GM21367 (cell line): ENCODE measurements at regions not wholly inside any gene's neighbourhood (a gene's known extent, or its start where the extent isn't known, plus 50 kb on each side); places are given as distances from the start of the nearest gene placed in this dataset.

Experiments
- ATAC-seq: cut with Tn5 transposase; IDR thresholded peaks from one replicate; pipeline ENCODE4 v1.9.1; 2021; ENCODE audit not compliant: unreplicated experiment

GRCh38 chr4:162239992-162240769 is 76.4 kb upstream of the FSTL5 start:
- ATAC-seq = no peak

- ATAC-seq = no peak
Observed at GRCh38 chr4:162237676-162238075, 73.9 kb upstream of the FSTL5 start.

GRCh38 chr4:162234595-162234994 is 70.8 kb upstream of the FSTL5 start:
- ATAC-seq = no peak

GRCh38 chr4:162232349-162232748 is 68.5 kb upstream of the FSTL5 start:
- ATAC-seq = no peak

- ATAC-seq = no peak
Observed at GRCh38 chr4:162229670-162230069, 65.9 kb upstream of the FSTL5 start.

GRCh38 chr4:162221148-162221547 is 57.3 kb upstream of the FSTL5 start:
- ATAC-seq = no peak
